GM18868 (cell line): ENCODE measurements at regions not wholly inside any gene's neighbourhood (a gene's known extent, or its start where the extent isn't known, plus 50 kb on each side); places are given as distances from the start of the nearest gene placed in this dataset.
"Not testable (repeated sequence)": the region's sequence is repeated elsewhere in the genome, so short reads cannot be mapped to it uniquely, and the experiment has no call there.

Source experiments
- ATAC-seq: cut with Tn5 transposase; IDR thresholded peaks from one replicate; pipeline ENCODE4 v1.9.1; 2021; ENCODE audit warnings: mild to moderate bottlenecking, moderate library complexity; ENCODE audit not compliant: unreplicated experiment

DNA sequence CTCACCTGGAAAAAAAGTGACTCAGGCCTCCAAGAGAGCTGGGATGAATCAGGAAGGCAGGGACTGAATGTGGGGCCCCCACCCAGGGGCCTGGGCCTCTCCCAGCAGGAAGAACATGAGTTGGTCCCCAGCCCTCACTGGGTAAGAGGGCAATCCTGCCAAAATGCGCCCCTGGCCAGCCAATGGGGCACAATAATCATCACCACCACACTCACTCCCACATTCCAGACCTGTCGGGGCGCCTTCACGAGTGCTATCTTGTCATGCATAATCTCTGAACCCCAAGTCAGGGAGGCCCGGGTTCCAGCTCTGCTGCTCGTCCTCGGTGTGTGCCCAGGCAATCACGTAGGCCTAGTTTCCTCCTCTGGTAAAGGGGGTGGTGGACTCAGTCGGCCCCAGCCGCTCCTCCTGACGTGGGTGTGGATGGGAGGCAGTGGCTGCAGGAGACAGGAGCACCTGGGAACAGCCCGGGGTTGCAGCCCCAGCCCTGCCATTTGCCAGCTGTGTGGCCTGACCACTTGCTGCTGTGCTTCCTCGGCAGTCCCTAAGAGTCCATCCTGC is 115.1 kb downstream of the CYP26B1 start:
- ATAC-seq = no peak

DNA sequence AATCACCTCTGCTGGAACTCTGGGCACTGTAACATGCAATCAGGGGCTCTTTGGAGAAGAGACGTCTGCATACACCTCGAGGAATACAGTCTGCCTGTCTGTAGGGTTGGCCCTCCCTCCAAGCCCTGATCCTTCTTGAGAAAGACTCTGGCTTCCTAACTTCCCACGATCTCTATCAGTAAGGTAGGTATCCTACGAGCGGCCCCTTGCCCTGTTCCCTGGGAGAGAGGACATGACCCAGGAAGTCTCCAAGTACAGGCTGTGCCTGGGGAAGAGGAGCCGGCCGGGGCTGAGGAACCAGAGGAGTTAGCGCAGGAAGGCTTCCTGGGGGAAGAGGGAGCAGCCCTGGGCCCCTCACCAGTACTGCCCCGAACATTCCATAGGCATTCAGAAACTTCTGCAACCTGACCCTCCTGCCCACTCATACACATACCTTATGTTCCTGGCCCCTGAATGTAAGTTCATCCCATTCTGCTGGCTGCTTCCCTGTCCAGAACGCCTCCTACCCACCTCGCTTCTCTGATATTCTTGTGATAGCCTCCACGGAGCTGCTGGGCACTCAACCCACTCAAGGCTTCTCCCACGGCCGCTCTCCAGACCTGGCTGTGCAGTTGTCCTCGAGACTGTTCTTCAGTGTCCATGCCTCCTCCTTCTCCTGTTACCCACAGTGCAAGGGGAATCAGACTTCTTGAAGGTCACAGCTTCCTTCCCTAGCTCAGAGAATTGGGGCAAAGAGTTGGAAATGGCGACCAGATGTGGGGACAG is 116.1 kb downstream of the CYP26B1 start:
- ATAC-seq = no peak

DNA sequence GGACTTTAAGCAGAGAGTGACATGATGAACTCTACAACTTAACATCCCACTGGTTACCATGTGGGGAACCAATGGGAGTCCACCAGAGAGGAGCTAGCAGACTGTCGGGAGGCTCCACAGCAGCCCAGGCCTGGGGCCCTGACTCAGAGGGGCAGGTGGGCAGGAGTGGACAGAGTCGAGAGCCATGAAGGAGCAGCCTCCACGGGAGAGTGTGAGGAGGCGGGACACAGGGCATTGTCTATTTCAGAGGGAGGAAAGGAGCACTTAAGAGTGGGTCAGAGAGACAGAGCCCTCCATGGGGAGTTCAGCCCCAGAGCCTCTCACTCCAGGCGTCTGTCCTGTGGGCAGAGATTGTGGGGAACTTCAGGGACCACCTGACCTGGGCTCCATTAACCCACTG is 118.7 kb downstream of the CYP26B1 start:
- no peak for ATAC-seq

DNA sequence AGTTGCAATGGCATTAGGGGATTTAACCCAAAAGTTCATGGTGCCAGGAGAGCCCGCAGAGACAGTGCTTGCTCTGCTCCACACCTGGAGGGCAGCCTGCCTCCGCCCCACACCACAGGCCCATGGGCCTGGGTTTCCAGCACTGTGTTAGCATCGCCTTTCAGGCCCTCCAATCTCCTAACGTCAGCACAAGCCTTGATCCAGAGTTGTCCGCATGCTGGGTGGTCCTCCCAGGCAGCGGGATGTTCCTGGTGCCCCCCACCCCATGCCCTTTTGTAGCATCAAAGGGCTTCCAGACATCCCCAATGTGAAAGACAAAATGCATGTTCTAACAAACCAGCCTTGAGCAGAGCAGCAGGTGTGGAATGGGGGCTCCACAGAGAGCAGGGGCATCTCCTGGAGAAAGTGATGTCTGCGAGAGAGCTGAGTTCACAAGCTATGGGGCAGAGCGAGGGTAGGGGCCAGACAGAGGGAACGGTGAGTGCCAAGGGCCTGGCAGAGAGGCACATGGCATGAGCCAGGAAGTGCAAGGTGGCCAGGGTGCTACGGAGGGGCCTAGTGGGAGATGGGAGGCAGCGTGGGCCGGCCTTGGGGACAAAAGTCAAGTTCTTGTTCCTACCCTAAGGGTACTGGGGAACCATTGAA is 119.2 kb downstream of the CYP26B1 start:
- ATAC-seq = no peak

DNA sequence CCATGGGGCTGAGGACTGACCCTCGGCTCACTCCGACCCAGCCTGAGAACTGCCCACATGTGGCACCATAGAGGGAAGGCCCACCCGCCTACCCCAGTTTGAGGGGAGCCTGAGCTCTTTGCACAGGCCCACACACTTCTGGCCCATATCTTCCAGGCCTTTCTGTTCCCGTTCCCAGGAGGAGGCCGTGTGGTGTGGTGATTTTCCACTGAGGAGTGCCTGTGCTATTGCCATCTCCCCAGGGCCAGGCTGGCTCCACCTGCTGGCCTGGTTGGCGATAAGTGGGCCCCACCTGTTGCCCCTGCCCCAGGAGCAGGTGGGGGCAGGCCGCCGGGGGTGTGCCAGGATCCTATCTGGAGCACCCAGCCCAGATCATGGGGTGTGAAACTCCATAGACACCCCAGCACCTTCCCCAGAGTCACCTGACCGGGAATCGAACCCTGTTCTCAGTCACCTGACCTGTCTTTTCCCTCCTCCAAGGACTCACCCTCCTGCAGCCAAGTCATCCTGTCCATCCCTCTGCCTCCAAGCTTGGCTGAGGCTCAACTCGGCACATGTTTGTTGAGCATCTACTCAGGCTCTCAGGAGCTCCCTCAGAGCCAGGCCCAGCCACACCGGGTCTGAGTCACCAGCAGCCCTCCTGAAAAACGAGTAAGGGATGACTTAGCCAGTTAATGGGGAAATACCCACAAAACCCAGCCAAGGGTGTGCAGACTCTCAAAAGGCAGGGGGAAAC is 120.1 kb downstream of the CYP26B1 start:
- ATAC-seq = no peak

DNA sequence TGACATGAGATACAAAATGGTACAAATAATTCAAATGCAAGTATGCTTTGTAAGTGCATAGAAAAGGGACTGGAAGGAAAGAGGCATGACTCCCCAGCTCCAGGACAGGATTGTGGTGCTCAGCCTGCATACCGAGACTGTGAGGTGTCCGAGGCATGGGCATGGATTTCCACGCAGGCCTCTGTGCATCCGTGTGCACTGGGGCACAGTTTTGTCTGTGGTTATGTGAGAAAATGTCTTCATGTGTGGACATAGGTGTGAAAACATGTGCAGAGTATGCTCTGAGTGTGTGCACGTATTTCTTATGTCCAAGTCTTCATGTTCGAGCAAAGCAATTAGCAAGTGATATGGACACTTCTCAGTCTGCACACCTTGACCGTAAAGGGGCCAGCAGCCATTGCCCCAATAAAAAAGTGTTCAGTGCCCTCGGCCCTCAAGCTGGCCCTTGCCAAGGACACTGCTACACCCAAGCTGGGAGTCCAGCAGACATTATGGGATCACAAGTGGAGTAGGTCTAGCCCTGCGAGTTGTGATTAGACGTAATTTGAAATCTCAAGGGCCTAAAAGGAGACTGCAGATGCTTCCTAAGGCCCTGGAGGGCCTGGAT is 120.7 kb downstream of the CYP26B1 start:
- no peak for ATAC-seq

DNA sequence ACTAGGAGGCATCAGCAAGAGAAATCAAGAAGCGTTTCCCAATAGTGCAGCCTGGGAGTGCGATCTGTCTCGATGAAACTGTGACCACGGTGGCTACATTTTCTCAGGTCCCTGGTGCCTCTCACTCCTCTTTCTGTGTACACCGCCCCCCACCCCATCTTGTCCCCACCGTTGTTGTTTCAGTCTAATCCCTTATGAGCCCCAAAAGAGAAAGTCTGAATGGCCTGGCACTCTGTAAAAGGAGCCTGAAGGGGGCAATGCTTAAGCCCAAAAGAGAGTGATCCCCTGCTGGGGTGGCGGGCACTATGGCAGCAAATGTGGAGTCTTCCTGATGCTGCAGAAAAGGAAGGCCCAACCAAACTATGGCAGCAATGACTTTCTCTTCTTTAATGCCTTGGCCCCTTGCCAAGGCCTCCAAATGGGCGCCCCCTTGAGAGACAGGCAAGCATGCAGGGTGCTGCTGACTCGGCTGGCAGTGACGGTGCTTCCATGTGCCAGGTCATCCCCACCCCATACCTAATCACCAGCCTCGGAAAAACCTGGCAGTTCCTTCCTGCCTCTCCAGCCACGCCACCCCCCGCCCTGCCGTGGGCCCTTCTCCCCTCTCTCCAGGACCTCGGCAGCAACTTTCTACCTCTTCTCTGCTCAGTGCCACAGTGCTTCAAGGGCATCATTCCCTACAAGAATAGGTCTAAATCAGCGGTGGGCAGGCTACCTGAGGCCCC is 123.0 kb downstream of the CYP26B1 start:
- ATAC-seq = no peak

DNA sequence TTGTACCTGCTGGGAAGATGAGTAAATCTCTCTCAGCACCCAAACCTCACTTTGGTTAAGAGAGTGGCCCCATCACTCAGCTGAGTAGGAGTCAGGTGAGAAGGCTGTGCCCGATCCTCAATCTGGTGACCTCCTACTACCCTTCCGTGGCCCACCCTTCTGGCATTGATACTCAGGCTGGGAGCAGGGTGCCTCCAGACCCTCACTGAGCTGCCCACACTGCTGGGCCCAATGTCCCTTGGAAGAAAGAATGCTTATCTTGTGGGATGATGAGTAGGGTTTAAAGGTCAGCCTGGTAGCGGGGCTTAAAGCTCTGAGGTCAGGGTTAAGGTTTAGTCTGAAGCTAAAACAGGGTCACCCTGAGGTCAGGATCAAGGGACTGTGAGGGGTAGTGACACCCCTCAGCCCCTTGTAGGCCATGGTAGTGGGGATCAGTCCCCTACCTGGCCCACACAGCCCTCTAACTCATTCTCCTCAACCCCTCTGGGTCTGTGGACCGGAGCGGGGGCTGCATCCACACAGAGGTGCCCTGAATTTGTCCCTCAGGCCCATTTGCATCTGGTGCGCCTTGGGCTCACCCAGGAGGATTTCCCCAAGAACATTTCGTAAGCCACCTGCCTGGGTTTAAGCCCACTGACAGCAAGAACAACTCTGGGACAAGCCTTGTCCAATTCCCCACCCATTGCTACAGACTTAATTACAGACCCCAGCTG is 123.8 kb downstream of the CYP26B1 start:
- no peak for ATAC-seq

DNA sequence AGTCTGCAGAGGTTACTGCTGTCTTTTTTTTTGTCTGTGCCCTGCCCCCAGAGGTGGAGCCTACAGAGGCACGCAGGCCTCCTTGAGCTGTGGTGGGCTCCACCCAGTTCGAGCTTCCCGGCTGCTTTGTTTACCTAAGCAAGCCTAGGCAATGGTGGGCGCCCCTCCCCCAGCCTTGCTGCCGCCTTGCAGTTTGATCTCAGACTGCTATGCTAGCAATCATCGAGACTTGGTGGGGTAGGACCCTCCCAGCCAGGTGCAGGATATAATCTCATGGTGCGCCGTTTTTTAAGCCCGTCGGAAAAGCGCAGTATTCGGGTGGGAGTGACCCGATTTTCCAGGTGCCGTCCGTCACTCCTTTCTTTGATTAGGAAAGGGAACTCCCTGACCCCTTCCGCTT is 126.3 kb downstream of the CYP26B1 start:
- ATAC-seq = not testable (repeated sequence)

DNA sequence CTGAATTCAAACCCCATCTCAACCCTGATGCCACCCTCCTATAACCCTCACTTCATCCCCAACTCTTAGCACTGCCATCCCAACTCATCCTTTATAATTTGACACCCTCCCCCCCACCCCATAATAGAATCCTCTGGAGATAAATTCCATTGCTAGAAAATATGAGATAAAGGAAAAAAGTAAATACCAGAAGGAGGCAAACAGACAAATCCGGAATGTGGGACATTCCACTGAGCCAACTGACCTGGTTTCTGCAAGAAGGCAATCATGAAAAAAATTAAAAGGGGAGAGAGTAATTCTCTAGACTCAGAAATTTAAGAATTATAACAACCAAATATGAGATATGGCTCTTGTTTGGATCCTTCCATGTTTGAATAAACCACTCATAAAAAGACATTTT is 132.4 kb downstream of the CYP26B1 start:
- no peak for ATAC-seq

DNA sequence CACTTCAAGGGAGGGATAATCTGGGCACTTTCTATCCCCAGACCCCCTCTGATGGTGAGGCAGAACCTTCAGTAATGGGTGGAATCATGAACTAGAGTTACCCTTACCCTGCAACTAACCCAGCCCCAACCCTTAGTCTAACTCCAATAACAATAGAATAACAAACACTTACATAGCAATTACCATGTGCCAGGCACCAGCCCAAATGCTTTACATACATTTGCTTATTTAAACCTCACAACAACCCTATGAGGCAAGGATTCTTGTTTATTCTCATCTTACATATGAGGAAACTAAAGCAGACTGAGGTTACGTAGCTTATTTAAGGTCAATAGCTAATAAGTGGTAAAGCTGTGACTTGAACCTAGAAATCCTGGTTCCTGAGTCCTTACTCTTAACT is 132.8 kb downstream of the CYP26B1 start:
- ATAC-seq = no peak

DNA sequence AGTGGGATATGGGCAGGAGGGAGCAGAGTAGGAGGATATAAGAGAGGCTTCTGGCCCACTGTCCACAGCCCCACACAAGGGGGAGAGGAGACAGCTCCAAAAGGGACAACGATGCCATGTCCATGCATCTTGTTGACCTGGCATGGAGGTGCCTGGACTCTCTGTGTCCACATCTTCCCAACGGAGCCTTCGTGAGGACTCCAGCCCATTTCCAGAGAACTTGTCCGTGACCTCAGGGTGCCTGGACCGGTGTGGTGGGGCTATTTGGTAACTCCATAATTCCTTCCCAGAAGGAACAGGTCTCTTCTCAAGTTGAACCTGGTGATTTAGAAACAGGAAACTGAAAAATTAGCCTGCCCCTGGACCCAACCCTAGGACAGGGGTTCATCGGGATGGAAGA is 133.9 kb downstream of the CYP26B1 start:
- ATAC-seq = no peak

DNA sequence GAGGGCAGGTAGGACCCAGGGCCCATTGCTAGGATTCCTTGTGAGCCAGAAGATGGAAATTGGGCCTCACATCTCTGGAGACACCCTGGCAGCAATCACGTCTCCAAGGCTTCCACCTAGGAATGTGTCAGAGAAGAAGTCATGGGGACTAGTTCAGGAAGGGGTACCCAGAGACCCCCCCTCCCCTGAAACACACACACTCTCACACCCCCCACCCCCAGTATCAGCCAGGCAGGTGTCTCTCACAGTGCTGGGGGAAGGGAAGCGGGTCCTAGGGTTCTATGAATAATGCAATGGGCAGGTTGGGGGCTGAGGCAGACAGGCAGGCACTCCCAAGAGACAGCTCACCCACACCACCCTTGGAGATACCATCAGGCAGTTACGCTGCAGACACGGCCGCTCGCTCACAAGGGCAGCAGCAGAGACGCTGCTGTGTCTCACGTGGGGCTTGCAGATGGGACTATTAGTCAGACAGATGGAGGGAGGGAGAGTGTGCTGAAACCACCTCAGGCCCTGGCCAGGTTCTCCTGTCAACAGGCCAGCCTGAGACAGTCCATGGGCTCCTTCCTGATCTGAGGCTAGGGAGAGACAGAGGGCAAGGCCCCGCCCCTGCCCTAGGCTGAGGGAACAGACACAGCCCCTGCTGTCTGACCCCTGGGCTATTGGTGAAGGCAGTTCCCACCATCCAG is 134.6 kb downstream of the CYP26B1 start:
- no peak for ATAC-seq

DNA sequence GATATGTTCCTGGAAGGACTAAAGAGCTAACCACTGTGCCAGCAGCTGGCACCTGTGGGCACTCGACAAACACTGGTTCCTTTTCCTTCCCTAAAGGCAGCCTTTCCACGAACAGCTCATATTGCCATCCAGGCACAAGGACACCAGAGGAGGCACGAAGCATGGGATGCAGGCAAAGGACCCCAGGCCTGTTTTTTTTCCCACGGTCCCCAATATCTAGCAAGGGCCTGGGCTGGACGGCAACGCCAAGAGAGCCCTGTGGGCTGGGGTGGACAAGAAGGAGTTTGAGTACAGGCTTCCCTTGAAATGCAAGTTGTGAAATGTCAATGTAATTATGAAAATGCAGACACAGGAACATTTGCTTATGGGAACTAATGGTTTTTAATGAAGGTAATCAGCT is 135.9 kb downstream of the CYP26B1 start:
- no peak for ATAC-seq

DNA sequence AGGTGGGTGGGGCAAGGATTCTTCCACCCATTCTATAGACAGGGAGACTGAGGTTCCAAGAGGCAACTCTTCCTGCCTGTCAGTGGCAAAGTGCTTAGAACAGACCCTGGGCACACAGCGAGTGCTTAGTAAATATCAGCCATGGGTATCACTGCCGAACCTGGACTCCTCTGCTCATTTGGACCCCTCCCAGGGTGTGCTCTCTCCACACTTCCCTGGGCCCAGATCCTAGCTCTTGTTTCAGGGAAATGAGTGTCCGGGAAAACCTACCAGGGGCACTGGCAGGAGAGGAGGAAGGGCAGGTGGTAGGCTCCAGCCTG is 136.3 kb downstream of the CYP26B1 start:
- ATAC-seq = no peak

DNA sequence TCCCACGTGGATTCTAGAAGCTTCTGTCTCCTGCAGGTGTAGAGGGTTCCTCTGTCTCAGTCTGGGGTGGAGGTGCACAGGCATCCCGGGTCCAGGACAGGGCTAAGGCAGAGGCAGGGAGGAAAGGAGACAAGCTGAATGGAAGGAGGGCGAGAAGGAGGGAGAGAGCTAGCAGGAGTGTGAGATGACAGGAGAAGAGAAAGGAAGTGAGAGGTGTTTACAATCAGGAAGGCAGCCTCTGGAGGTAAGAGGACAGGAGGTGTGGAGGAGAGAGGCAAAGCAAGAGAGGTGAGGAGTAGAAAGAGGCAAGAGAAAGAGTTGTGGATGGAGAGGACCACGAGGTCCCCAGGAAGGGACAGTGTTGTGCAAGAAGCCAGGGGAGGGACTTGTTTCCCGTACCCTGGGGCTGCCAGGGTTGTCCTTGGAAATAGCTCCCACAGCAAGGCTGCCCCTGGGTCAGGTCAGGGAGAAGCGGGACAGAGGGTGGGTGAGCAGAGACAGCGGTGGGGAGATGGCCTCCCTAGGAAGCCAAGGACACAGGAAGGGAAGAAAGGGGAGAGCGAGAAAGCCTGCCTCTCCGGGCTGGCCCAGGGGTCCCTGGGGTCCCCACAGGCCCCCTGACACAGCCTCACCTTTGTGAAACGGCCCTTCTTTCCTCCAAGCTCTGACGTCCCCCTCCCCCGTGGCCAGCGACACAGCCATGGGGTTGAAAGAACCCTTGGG is 136.9 kb downstream of the CYP26B1 start:
- ATAC-seq = no peak

DNA sequence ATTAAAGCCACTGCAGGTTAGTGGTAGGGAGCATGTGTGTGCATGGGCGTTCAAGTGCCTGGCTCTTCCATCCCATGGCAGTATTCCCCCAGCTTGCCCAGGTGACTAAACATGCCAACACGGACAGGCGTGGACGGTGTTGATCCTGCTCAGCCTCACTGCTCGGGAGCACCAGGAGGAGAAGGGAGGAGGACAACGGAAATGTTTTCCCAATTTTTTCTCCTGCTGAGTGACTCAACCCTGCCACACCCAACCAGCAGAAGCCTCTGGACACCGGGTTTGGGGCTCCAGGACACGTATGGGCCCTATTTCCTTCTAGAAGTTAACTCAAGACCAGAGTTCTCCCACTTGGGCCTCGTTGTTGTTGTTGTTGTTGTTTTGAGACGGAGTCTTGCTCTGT is 139.1 kb downstream of the CYP26B1 start:
- ATAC-seq = no peak

DNA sequence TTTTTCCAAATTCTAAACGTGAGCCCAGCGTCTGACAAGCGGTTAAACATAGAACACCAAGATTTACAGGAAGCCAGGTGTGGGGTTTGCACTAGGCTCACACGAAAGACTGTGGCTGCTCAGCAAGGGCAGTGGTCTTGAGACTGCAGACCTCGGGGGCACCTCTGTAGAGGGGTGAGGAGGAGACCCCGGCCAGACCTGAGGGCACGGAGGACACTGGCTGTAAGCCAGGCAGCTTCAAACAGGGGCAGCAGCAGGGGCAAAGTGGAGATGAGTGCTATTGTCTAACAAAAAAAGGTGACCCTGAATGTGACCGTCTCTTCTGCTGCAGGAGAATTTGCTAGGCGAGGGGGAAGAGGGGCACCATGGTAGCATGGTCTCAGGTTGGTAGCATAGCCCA is 140.3 kb downstream of the CYP26B1 start:
- ATAC-seq = no peak

DNA sequence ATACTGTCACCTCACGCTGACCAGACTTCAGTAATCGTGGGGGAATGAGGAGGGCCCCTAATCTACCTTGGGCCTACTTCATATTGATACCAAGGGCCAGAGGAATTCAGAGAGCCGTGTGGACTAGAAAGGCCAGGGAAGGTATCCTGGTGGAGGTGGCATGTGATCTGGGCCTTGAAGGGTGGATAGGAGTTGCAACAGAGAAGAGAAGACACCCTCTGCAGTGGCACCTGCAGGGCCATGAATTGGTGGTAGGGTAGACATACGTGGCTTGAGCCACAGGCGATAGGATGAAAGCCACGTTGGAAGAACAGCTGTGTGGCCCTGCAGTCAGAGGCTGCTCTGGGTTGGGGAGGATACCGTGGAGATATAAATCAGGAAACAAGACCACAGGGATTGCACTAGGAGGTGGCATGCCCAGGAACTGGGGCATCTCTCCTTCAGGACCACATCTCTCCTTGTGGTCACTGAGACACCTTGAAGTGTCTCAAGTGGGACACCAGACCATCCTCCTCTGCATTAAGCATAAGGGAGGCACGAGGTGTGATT is 141.4 kb downstream of the CYP26B1 start:
- no peak for ATAC-seq
